Activated naive CD4-positive, alpha-beta T cell (primary cell): ENCODE measurements at regions not wholly inside any gene's neighbourhood (a gene's known extent, or its start where the extent isn't known, plus 50 kb on each side); places are given as distances from the start of the nearest gene placed in this dataset.

Source experiments
- DNase-seq, 4 experiments: peaks; one replicate each; lab custom pipeline; 2025; lab: John Stamatoyannopoulos, UW

- DNase-seq = no peak
Observed at GRCh38 chr7:39890411-39890810, 59.6 kb upstream of the CDK13 start.

DNA sequence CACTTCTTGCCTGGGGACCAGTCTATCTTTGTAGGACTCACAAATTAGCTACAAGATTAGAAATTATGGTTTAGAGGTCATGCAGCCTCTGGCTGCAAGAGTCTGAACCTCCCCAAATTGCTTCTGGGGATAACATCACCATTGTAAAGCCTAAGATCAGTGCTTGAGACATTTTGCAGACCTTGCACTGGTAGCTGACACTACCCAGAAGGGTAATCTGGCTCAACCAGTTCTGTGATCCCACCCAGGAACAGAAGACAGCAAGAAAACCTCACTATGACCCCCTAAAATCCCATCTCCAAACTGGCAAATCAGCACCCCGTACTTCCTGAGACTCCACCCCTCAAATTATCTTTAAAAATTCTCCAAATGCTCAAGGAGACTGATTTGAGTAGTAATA lies 58.2 kb upstream of the CDK13 start:
- DNase-seq = no peak

- DNase-seq = no peak
Observed at GRCh38 chr7:39892361-39892760, 57.7 kb upstream of the CDK13 start.

DNA sequence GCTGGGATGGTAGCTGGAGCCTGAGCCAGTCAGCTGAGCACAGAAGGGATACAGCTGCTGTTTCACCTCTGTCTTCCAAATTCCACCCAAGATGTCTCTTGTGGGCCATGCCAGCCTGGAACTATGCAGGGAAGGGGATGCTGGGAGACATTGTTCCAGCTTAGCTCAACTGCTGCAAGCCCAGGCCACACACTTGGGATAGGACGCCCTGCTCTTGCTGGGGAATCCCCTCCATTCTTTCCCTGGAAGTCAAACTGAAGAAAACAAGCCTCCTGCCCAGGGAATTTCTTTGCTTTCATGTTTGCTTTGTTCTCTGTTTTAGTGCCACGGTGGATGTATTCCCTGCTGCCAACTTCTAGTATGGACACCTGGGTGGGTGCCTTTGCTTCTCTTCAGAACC lies 55.2 kb upstream of the CDK13 start:
- DNase-seq = no peak

- DNase-seq = no peak
Observed at GRCh38 chr7:39896840-39897239, 53.2 kb upstream of the CDK13 start.

DNA sequence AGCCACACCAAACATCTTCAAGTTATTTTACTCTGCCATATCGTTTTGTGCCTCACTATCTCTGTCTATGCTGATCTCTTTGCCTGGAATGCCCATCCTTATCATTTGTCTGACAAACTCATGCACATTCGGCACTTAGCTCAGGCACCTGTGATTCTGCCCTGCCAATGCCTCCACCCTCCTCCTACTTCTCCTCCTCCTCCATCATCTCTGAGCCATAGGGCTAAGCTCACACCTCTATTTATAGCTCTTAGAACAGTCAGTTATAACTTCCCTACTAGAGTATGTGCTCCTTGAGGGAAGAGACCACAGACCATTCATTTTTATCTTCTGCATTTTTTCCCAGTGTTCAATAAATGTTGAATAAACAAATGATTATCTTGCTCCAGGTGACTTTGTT lies 51.2 kb upstream of the CDK13 start:
- DNase-seq = no peak
